ENCODE measurements at regions not wholly inside any gene's neighbourhood (a gene's known extent, or its start where the extent isn't known, plus 50 kb on each side); places are given as distances from the start of the nearest gene placed in this dataset.

DNA sequence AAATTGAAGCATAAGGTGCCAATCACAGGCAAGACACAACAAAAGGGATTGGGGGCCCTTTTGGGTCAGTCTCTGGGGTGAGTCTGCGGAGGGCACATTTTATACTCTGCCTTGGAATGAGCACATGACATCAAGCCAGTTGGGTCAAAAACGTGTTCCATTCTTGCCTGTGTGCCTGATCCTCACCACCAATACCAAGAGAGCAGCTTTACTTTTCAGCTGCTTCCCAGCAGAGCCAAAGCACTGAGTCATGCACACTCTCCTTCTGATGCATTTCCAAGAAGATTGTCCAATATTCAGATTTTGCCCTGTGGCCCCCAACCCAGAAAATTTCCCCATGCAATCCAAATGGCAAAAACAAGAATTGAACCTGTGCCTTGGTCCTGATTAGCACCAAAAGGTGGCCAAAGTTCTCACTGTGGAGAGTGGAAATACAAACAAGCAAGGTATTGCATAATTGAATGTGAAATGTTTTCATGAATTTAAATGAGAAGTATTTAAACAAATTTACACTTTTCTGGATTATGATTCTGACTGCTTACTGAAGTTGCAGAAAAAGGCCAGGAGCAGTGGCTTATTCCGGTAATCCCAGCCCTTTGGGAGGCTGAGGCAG is 217.8 kb upstream of the SOX9 start:
- in situ Hi-C loops (cut with HindIII; ENCODE audit: low sequenced_read_pairs), result no loop called here

DNA sequence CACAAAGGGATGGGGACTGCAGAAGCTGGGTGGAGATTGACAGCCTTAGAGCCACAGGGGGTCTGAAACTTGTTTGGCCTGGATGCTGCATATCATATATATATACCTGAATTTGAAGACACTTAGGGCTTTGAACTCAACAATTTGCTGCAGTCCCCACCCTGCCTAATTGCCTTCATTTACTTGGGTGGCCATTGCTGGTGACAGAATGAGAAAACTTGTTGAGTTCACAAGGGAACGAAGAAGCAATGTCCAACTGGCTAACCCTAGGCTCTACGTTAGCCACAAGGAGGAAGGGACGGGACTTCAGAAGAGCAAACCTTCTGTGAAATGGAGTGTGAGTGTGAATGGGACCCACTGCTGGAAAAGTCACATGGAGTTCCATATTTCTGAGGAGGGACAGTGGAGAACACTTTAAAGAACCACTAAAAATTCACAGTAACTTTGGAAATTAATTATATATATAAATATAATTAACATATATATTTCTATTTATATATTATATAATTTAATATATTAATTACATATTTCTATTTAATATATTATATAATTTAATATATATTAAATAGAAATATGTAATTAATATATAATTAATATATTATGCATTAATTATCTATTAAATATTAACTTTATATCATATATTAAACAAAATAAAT is 215.3 kb upstream of the SOX9 start:
- in situ Hi-C loops (cut with HindIII; ENCODE audit: low sequenced_read_pairs), result no loop called here

DNA sequence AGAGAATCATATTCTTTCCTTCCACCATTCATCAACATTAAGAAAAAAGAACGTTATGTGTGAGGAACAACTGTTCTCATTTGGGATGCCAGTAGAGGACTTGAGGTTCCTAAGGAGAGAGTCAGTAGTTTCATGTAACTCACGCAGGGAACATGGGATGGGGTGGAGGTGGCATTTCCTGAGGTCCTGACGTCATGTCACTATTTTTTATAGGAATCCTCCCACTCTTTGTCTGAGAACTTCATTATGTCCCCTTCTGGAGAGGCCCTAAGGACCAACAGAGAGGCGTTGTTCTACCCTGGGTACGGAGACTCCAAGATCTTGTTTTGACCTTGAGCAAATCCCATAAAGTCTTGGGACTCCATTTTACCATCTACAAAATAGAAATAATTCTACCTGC is 211.7 kb upstream of the SOX9 start:
- in situ Hi-C loops (cut with HindIII; ENCODE audit: low sequenced_read_pairs), result no loop called here

DNA sequence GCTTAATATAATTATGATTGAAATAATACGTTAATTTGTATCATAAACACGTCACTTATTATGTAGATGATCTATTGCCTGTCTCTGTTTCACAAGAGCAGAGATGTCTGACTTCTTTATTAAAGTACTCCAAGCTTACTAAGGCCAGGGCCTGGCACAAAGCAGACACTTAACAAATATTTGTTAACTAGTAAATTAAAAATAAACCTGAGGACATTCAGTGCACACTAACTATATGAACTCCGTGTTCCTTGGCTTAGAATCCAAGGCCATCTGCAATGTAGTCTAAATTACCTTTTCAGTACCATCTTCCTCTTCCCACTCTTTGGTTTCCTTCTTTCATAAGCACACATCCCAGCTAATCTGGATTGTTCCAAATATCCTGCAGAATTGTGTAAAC is 210.8 kb upstream of the SOX9 start:
- in situ Hi-C loops (cut with HindIII; ENCODE audit: low sequenced_read_pairs), result no loop called here

DNA sequence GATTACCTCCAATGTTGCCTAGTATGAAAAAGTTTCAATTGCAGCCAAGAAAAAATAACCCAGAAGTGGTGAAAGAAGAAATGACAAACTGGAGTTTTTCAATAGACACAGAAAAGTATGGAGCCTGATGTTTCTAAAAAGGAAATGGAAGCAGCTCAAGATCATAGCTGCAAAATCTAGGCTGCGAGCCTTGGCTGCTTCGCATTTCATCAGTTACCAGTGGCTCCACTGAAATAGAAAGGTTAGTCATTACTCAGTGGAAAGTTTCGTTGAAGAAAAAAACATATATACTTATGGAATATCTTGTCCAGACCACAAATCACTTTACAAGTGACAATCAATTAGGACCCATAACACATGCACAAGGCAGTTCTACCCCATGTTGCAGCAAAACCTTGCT is 206.8 kb upstream of the SOX9 start:
- in situ Hi-C loops (cut with HindIII; ENCODE audit: low sequenced_read_pairs), result no loop called here

DNA sequence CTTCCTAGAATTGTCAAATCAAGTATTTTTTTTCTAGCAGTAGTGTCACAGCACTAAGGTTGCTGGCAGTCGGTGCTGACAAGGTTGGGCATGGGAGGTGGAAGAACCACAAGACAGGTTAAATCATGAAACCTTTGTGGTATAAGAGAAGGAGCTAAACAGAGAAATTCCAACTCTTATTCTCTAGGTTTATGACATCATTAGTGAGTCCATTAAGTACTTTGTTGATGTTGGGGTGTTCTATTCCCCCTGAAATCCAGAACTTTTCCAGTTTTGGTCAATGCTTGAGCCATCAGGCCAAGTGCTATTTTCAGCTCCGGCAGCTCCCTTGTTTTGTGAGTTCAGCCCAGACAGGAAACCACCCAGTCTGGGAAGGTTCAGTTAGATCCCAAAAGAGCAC is 206.0 kb upstream of the SOX9 start:
- in situ Hi-C loops (cut with HindIII; ENCODE audit: low sequenced_read_pairs), result no loop called here

DNA sequence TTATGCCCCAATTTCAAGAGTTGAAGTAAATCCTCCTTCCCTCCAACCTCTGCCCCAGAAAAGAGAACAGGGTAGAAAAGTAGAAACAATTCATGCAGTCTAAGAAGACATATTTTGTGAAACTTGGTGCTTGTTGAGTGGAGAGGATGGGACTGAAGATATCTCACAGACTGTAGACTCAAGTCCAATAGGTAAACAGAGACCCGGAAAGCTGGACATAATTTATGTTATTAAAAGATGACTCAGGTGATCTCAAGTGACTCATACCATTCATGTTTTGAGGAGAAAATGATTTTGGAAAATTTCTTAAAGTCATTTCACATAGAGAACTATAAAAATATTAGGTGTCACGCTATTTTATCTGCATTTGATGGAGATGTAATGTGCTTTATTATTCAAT is 203.1 kb upstream of the SOX9 start:
- in situ Hi-C loops (cut with HindIII; ENCODE audit: low sequenced_read_pairs), result no loop called here

DNA sequence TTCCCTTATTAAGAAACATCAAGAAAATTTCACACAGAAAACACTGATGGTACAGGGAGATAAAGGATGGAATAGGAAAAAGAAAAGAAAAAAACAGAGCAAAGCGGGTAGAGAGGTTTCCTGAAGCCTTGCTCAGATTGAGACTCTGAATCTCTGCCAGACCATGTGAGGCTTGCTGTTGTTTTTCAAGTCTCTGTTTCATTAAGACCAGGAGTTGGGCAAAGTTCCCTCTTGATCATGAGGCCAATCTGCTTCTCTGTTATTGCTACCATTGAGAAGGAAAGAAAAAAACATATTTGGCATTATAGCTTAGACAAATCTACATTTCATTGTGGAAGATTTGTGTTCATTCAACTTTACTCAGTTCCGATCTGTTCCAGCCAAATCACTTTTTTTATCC is 201.6 kb upstream of the SOX9 start:
- in situ Hi-C loops (cut with HindIII; ENCODE audit: low sequenced_read_pairs), result no loop called here

DNA sequence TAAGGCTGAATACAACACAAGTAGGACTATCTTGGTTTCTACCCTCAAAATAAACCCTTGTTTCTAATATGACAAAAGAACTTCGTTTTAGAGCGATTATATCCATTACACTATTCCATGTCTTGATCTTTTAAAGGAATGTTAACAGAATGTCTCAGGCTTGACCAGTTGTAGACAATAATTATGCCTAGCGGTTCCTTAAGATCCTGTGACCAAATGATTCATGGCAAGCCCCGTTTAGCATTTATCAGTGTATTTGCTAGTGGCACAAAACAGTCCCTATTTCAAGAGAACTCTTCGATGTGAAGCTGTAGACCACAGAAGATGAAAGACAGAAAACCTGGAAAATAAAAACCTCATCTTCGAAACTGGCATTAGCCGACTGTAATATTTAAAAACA is 200.9 kb upstream of the SOX9 start:
- in situ Hi-C loops (cut with HindIII; ENCODE audit: low sequenced_read_pairs), result no loop called here

DNA sequence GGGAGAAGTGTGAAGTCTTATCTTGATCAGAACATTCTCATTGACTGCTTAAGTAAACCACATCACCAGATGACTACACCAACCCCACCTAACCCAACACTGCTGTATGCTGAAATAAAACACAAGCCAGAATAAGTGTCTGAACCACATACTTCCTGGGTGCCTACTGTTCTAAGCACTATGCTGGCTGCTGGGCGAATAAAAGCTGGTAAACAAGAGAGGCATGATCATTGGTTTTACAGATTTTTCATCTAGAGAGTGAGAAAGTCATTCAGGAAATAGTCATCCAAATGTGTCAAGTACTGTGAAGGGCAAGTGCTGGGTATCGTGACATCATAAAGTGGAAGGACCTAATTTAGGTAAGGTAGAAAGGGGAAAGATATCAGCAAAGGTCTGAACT is 199.0 kb upstream of the SOX9 start:
- in situ Hi-C loops (cut with HindIII; ENCODE audit: low sequenced_read_pairs), result no loop called here

DNA sequence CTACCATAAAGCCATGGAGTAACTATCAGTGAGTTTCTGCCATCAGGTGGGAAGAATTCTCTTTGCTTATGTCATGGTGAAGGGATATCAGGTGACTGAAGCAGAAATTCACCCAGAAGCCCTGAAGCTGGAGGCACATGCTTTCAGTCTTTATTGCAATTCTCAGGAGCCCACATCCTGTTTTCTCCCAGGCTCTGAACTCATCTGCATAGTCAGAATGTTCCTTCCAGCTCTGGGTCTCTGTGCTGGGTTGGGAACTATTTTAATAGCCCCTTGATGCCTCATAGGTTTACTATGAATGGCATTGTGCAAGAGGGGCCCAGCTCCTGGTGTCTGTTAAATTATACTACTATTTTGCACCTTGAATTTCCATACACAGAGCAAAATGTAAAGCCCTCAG is 198.4 kb upstream of the SOX9 start:
- in situ Hi-C loops (cut with HindIII; ENCODE audit: low sequenced_read_pairs), result no loop called here

DNA sequence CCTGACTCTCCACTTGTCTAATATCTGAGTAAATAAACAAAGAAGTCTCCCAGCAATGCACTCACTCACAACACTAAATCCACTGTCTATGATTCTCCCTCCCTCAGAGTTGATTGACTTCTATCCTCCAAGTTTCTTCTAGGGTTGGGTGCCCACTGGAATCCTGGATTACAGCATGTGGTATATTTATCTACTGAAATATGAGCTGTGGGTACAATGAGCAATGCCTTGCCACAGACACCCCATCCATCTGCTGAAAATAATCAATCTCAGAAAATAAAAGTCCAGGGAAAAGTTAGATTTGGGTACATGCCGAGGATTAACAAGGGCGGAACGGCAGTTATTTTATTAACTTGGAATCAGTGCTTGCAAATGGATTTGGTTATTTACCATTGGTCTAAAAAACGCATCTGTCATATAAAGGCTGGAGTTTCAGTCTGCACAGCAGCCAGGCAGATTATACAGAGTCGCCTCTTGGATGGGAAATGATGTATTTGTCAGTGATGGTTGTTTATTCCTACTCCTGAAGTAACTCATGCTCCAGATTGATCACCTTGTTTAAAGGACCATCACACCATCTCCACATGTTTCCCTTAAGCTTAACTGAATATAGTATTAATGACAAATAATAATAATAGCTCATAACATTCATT is 193.9 kb upstream of the SOX9 start:
- in situ Hi-C loops (cut with HindIII; ENCODE audit: low sequenced_read_pairs), result no loop called here

DNA sequence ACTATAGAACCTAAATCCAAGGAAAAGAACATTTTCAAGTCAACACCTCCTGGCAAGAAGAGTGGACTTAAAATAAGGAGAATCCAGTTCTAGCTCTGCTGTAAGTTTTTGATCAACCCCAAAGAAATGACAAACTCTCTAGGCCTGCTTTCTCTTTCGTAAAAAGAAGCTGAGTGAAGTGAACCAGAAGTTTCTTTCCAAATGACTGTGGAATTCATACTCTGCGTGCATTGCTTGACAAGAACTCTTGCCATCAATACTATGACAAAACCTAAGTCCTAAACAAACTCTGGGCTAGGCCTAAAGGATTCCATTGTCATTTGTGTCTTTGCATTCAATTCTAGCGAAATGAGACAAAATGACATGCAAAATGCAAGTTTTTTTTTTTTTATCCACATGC is 187.5 kb upstream of the SOX9 start:
- in situ Hi-C loops (cut with HindIII; ENCODE audit: low sequenced_read_pairs), result no loop called here

DNA sequence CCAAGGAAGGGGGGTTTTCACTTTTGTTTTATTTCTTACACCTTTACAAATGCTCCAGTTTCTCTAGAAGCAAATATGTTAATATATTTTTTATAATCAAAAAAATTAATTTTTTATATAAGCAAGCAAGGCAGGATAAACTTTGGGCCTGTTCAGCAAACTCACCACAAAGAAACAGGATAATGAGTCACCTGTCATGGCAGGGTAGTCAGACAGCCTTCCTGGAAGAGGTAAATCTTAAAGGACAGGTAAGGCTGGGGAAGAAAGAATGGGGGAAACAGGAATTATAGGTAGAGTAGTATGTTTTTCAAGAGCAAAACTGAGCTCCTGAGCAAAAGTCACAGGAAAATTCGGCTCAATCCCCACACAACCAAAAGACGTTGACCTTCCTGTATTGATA is 186.3 kb upstream of the SOX9 start:
- in situ Hi-C loops (cut with HindIII; ENCODE audit: low sequenced_read_pairs), result no loop called here

DNA sequence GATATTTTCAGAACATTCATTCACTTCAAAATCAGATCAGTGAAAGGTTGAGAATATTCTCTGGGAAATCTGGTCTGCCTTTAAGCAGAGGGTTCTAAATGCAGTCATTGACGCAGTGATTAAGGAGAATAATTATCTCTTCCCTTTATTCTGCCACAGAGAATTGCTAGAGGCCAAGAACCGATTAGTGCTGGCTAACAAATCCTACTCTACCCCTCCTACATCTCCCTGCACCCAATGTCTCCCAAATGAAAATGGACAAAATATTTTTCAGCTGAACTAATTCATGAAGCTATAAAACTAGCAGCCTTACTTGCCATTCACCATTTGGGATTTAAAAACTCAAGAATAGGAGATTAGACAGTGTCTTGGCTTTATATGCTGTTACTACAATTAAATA is 185.5 kb upstream of the SOX9 start:
- in situ Hi-C loops (cut with HindIII; ENCODE audit: low sequenced_read_pairs), result no loop called here

DNA sequence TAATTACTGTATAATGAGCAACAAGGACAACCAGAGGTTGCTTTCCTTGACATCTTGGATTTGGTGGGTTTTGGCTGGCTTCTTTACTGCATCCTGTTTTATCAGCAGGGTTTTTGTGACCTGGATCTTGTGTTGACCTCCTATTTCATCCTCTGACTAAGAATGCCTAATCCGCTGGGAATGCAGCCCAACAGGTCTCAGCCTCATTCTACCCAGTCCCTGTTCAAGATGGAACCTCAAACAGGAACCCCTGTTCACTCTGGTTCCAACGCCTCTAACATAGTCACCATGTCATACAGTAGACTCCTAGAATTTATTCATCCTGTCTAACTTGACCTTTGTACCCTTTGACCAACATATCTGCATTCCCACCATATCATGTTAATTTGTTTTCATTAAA is 183.8 kb upstream of the SOX9 start:
- in situ Hi-C loops (cut with HindIII; ENCODE audit: low sequenced_read_pairs), result no loop called here

DNA sequence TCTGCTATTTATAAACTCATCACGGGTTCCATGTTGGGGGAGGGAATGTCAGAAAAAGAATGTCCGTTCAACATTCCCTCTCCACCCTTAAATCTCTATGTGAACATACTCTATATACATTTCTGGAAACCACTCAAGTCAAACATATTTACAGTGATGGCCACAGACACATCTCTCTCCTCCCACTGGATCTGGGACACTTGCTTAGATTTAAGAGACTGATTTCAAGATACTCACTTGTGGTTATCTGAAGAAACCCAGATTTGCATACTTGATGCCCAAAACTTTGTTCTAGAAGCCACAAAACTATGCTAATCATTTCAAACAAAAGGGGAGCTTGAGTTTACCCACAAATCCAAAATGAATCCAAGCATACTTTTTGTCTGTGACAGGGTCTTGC is 182.9 kb upstream of the SOX9 start:
- in situ Hi-C loops (cut with HindIII; ENCODE audit: low sequenced_read_pairs), result no loop called here

DNA sequence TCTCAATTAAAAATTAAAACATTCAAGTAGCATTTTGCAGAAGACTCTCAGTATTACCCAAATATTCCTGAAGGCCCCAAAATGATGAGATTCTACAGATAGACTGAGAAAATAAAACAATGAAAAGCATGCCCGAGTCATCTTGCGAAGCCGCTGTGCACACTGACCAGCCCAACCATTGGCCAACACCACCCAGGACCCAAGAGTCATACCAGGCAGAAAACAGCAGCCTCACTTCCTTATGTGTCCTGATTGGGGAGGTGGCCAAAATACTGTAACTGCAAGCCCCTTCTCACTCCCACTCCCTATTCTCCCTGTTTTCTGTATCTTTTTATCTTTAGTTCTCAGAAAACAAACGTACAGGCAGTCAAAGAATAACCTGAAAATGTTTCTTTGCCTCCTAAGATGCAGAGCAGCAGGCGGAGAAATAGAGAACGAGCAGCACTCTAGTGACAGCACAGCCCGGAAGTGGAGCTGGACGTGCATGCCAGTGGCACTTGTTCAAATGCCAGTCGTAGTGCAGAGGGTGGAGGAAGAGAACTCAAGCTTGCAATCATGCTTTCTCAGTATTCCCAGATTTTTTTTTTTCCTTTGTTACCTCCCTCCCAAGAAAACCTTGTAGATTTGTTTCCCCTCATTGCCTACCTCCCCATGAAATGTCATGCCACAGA is 182.3 kb upstream of the SOX9 start:
- in situ Hi-C loops (cut with HindIII; ENCODE audit: low sequenced_read_pairs), result no loop called here

DNA sequence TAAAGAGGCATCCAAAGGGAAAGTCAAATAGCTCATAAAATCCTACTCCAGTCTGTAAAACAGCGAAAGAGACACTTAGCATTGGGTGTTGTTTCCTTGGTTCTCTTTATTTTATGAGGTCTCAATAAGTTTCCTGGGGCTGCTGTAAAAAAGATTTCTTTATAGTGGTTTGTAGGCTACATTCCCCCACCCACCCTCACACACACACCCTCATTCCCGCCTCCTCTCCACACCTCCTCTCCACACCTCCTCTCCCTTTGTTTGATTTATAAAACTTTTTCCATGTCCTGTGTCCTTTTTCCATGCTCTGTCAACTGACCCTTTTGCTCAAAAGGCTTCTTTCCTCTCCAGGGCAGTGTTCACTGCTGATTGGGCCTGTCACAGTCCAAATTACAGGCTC is 178.9 kb upstream of the SOX9 start:
- in situ Hi-C loops (cut with HindIII; ENCODE audit: low sequenced_read_pairs), result no loop called here

DNA sequence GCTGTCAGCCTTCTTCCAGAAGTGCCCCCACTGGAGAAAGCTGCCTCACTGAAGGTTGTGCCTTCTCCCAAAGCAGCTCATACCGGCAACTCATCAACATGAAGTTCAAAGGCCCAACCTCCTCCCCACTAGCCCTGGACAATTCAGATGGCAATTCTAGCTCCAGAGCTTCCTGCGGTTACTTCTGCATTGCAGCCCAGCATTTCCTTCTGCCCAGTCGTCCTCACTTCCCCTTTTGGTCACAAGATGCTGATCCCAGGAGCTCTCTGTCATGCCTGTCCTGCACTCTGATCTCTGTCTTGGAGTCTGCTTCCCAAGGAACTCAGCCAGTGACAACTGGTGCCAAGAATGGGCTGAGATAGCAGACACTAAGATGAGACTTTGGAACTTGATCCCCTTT is 178.2 kb upstream of the SOX9 start:
- in situ Hi-C loops (cut with HindIII; ENCODE audit: low sequenced_read_pairs), result no loop called here

DNA sequence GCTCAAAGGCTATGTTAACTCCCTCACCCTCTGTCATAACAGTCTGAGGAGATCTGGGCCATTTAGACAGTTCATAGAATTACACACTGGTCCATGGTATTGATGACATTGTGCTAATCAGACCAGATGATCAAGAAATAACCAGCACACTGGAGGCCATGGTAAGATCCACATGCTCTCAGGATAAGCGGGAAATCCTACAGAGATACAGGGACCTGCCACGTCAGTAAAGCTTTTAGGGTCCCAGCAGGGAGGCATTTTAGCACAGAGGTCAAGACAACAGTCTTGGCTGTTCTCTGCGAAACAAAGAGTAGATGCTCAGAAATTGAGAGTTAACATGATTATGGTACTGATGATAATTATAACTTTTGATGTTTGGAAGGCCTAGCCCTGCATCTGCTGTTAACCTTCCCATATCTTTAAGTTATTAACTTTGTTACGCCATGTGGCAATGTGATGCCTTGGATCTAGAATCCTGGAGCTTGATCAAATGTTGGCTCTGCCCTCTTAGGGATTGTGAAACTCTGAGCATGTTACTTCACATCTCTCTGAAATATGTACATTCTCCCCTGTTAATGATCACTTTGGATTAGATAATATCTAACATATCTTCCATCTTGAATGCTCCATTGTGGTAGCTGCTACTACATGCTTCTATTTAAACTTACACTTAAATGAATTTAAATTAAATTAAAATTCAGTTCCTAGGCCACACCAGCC is 172.0 kb upstream of the SOX9 start:
- in situ Hi-C loops (cut with HindIII; ENCODE audit: low sequenced_read_pairs), result no loop called here

DNA sequence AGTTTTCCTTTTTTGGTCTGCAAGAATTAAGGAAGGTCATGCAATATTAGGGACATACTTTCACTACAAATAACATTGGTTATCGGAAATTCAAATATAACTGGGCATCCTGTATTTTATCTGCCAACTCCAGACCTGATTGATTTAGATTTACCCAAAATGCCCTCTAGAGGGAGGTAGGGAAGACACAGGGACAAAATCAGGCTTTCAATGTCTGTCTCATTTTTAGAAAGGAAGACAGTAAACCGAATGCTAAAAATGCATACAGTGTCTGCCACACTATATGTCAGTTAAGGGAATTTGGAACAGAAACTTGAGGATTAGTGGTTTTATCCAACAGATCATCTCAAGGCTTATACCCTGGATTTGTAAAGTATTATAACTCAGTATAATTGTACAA is 161.7 kb upstream of the SOX9 start:
- in situ Hi-C loops (cut with HindIII; ENCODE audit: low sequenced_read_pairs), result no loop called here

Measured in endothelial cell of hepatic sinusoid (primary cell).